Activated CD4-positive, alpha-beta memory T cell treated with anti-CD3 and anti-CD28 coated beads for 36 hours (primary cell): ENCODE measurements at regions not wholly inside any gene's neighbourhood (a gene's known extent, or its start where the extent isn't known, plus 50 kb on each side); places are given as distances from the start of the nearest gene placed in this dataset.
"Not testable (repeated sequence)": the region's sequence is repeated elsewhere in the genome, so short reads cannot be mapped to it uniquely, and the experiment has no call there.

Source experiments
- CTCF ChIA-PET: fragments of 350-600 bp; sonication (Branson Sonifier 250); formaldehyde crosslinking; loops from one replicate; lab custom pipeline; 2021; ENCODE audit warnings: antibody characterized with exemption, inconsistent platforms; lab: Charles Lee
- POLR2A ChIA-PET: fragments of 350-600 bp; sonication (Branson Sonifier 250); formaldehyde crosslinking; loops from one replicate; lab custom pipeline; 2021; ENCODE audit warnings: antibody characterized with exemption; lab: Charles Lee
- DNase-seq: peaks from one replicate; pipeline ENCODE4 v3.0.0-alpha.2; 2020
- H3K27ac Mint-ChIP-seq: one replicate; pipeline ENCODE4 v1.8.0; 2021; ENCODE audit warnings: mixed read lengths
- H3K27me3 Mint-ChIP-seq: one replicate; pipeline ENCODE4 v1.8.0; 2021; ENCODE audit warnings: mixed read lengths
- H3K36me3 Mint-ChIP-seq: one replicate; pipeline ENCODE4 v1.8.0; 2021; ENCODE audit warnings: mixed read lengths
- H3K4me1 Mint-ChIP-seq: one replicate; pipeline ENCODE4 v1.8.0; 2021; ENCODE audit warnings: low read depth, mixed read lengths
- H3K4me3 Mint-ChIP-seq: one replicate; pipeline ENCODE4 v1.8.0; 2021; ENCODE audit warnings: mild to moderate bottlenecking, mixed read lengths
- H3K9me3 Mint-ChIP-seq: one replicate; pipeline ENCODE4 v1.8.0; 2021; ENCODE audit warnings: mixed read lengths
- intact Hi-C: fragments of 100-400 bp; cut with micrococcal nuclease; formaldehyde crosslinking; loops from one replicate; pipeline ENCODE4 v1.15.1; 2023

- peaks cover 60% of the 10 kb centered on the region for H3K9me3 Mint-ChIP-seq
- no peak overlapping the region for H3K4me3 Mint-ChIP-seq
- intact Hi-C loops, result no loop called here
- H3K27me3 Mint-ChIP-seq, result no peaks in the 10 kb centered on the region
- POLR2A ChIA-PET, result no interaction called here
- peak; percentile 25 for DNase-seq
- H3K36me3 Mint-ChIP-seq, result peaks cover 37% of the 10 kb centered on the region
- H3K27ac Mint-ChIP-seq, result no peak overlapping the region
- peaks cover 13% of the 10 kb centered on the region for H3K4me1 Mint-ChIP-seq
- CTCF ChIA-PET, result no interaction called here
These were observed 82.9 kb downstream of the ZNF737 start for GRCh38 chr19:20482721-20483120.

GRCh38 chr19:20481736-20482135, 83.8 kb downstream of the ZNF737 start:
- Mint-ChIP-seq H3K27ac (no peak overlapping the region), H3K27me3 (no peaks in the 10 kb centered on the region), H3K4me3 (no peak overlapping the region), H3K36me3 (peaks cover 31% of the 10 kb centered on the region), H3K4me1 (peaks cover 13% of the 10 kb centered on the region), H3K9me3 (peaks cover 57% of the 10 kb centered on the region)
- intact Hi-C loops, result no loop called here
- POLR2A ChIA-PET, result no interaction called here
- DNase-seq, result no peak
- CTCF ChIA-PET, result no interaction called here

- H3K36me3 Mint-ChIP-seq, result peaks cover 14% of the 10 kb centered on the region
- no peak overlapping the region for H3K4me3 Mint-ChIP-seq
- H3K4me1 Mint-ChIP-seq, result peaks cover 13% of the 10 kb centered on the region
- peaks cover 47% of the 10 kb centered on the region for H3K9me3 Mint-ChIP-seq
- H3K27ac Mint-ChIP-seq, result no peak overlapping the region
- ChIA-PET CTCF (no interaction called here), POLR2A (no interaction called here)
- H3K27me3 Mint-ChIP-seq, result no peaks in the 10 kb centered on the region
- intact Hi-C loops, result no loop called here
- DNase-seq, result no peak
These were observed 86.1 kb downstream of the ZNF737 start for GRCh38 chr19:20479483-20479882.

GRCh38 chr19:20478936-20479335, 86.6 kb downstream of the ZNF737 start:
- POLR2A ChIA-PET, result no interaction called here
- intact Hi-C loops, result no loop called here

GRCh38 chr19:20472854-20473253, 92.7 kb downstream of the ZNF737 start:
- peaks cover 23% of the 10 kb centered on the region for H3K9me3 Mint-ChIP-seq
- no peak overlapping the region for H3K4me3 Mint-ChIP-seq
- no peak overlapping the region for H3K27ac Mint-ChIP-seq
- DNase-seq, result no peak
- intact Hi-C loops, result no loop called here
- H3K36me3 Mint-ChIP-seq, result no peaks in the 10 kb centered on the region
- no peaks in the 10 kb centered on the region for H3K27me3 Mint-ChIP-seq
- H3K4me1 Mint-ChIP-seq, result no peaks in the 10 kb centered on the region
- CTCF ChIA-PET, result no interaction called here
- POLR2A ChIA-PET, result no interaction called here

More at GRCh38 chr19:20478936-20479335, 86.6 kb downstream of the ZNF737 start:
- no peak for DNase-seq
- H3K4me3 Mint-ChIP-seq, result no peak overlapping the region
- H3K27ac Mint-ChIP-seq, result no peak overlapping the region
- CTCF ChIA-PET, result no interaction called here
- no peaks in the 10 kb centered on the region for H3K27me3 Mint-ChIP-seq
- peaks cover 41% of the 10 kb centered on the region for H3K9me3 Mint-ChIP-seq
- peaks cover 13% of the 10 kb centered on the region for H3K4me1 Mint-ChIP-seq
- peaks cover 10% of the 10 kb centered on the region for H3K36me3 Mint-ChIP-seq

- no peak overlapping the region for H3K27ac Mint-ChIP-seq
- ChIA-PET CTCF (no interaction called here), POLR2A (no interaction called here)
- H3K36me3 Mint-ChIP-seq, result no peaks in the 10 kb centered on the region
- peaks cover 12% of the 10 kb centered on the region for H3K9me3 Mint-ChIP-seq
- H3K4me3 Mint-ChIP-seq, result no peak overlapping the region
- no peaks in the 10 kb centered on the region for H3K27me3 Mint-ChIP-seq
- intact Hi-C loops, result no loop called here
- no peak for DNase-seq
- H3K4me1 Mint-ChIP-seq, result no peaks in the 10 kb centered on the region
These were observed 94.2 kb downstream of the ZNF737 start for GRCh38 chr19:20471431-20471830.

GRCh38 chr19:20470345-20471135, 95.0 kb downstream of the ZNF737 start:
- Mint-ChIP-seq H3K4me1 (no peaks in the 10 kb centered on the region), H3K27ac (no peak overlapping the region), H3K27me3 (no peaks in the 10 kb centered on the region), H3K4me3 (no peak overlapping the region), H3K36me3 (no peaks in the 10 kb centered on the region), H3K9me3 (peaks cover 3% of the 10 kb centered on the region)
- intact Hi-C loops, result no loop called here
- ChIA-PET POLR2A (no interaction called here), CTCF (interaction anchor here (1.7 kb wide), 1 partner anchor 473 kb away, joined by 4 read pairs; no protein-coding TSS in a partner anchor)
- DNase-seq, result no peak

- intact Hi-C loops, DNase-seq, CTCF ChIA-PET, H3K36me3 Mint-ChIP-seq, H3K4me3 Mint-ChIP-seq, H3K27me3 Mint-ChIP-seq, H3K9me3 Mint-ChIP-seq, POLR2A ChIA-PET, H3K27ac Mint-ChIP-seq, H3K4me1 Mint-ChIP-seq: not testable (repeated sequence)
These were observed 99.0 kb downstream of the ZNF737 start for GRCh38 chr19:20466638-20466990.

GRCh38 chr19:20465922-20466637, 99.5 kb downstream of the ZNF737 start:
- H3K9me3 Mint-ChIP-seq, H3K27ac Mint-ChIP-seq, DNase-seq, H3K36me3 Mint-ChIP-seq, H3K4me3 Mint-ChIP-seq, intact Hi-C loops, H3K4me1 Mint-ChIP-seq, H3K27me3 Mint-ChIP-seq, POLR2A ChIA-PET: not testable (repeated sequence)
- CTCF ChIA-PET, result interaction anchor here (0.7 kb wide), 1 partner anchor 31 kb away, joined by 3 read pairs; no protein-coding TSS in a partner anchor

- H3K4me3 Mint-ChIP-seq, result no peak overlapping the region
- ChIA-PET POLR2A (no interaction called here), CTCF (no interaction called here)
- no peaks in the 10 kb centered on the region for H3K27me3 Mint-ChIP-seq
- no peak overlapping the region for H3K27ac Mint-ChIP-seq
- H3K36me3 Mint-ChIP-seq, result no peaks in the 10 kb centered on the region
- no peaks in the 10 kb centered on the region for H3K9me3 Mint-ChIP-seq
- intact Hi-C loops, result no loop called here
- DNase-seq, result no peak
- peaks cover 14% of the 10 kb centered on the region for H3K4me1 Mint-ChIP-seq
These were observed 112.1 kb downstream of the ZNF737 start for GRCh38 chr19:20453425-20453935.

GRCh38 chr19:20444202-20444885, 121.2 kb downstream of the ZNF737 start:
- H3K27ac Mint-ChIP-seq, result no peak overlapping the region

GRCh38 chr19:20432266-20432842, 133.2 kb downstream of the ZNF737 start:
- H3K36me3 Mint-ChIP-seq, POLR2A ChIA-PET, CTCF ChIA-PET: not testable (repeated sequence)

More at GRCh38 chr19:20444202-20444885, 121.2 kb downstream of the ZNF737 start:
- ChIA-PET POLR2A (no interaction called here), CTCF (no interaction called here)
- H3K4me3 Mint-ChIP-seq, result no peak overlapping the region
- no peak for DNase-seq
- H3K27me3 Mint-ChIP-seq, result peaks cover 2% of the 10 kb centered on the region
- intact Hi-C loops, result no loop called here
- peaks cover 5% of the 10 kb centered on the region for H3K4me1 Mint-ChIP-seq
- peaks cover 2% of the 10 kb centered on the region for H3K9me3 Mint-ChIP-seq
- no peaks in the 10 kb centered on the region for H3K36me3 Mint-ChIP-seq

More at GRCh38 chr19:20432266-20432842, 133.2 kb downstream of the ZNF737 start:
- H3K27ac Mint-ChIP-seq, intact Hi-C loops, H3K4me1 Mint-ChIP-seq, H3K4me3 Mint-ChIP-seq, DNase-seq, H3K9me3 Mint-ChIP-seq, H3K27me3 Mint-ChIP-seq: not testable (repeated sequence)
